GM19463 (cell line): ENCODE measurements at regions not wholly inside any gene's neighbourhood (a gene's known extent, or its start where the extent isn't known, plus 50 kb on each side); places are given as distances from the start of the nearest gene placed in this dataset.

Experiments used
- ATAC-seq: cut with Tn5 transposase; IDR thresholded peaks from one replicate; pipeline ENCODE4 v1.9.1; 2021; ENCODE audit warnings: mild to moderate bottlenecking, moderate library complexity; ENCODE audit not compliant: unreplicated experiment

- no peak for ATAC-seq
These were observed 386.2 kb downstream of the TMEM114 start for GRCh38 chr16:8204096-8204495.

GRCh38 chr16:8203101-8203500, 387.2 kb downstream of the TMEM114 start:
- no peak for ATAC-seq

- ATAC-seq = no peak
These were observed 389.5 kb downstream of the TMEM114 start for GRCh38 chr16:8200839-8201238.

- ATAC-seq = no peak
These were observed 390.9 kb downstream of the TMEM114 start for GRCh38 chr16:8199390-8199789.

GRCh38 chr16:8194794-8195193, 395.5 kb downstream of the TMEM114 start:
- no peak for ATAC-seq

- ATAC-seq = no peak
These were observed 401.5 kb downstream of the TMEM114 start for GRCh38 chr16:8188841-8189240.

- no peak for ATAC-seq
These were observed 402.4 kb downstream of the TMEM114 start for GRCh38 chr16:8187782-8188372.

- ATAC-seq = no peak
These were observed 405.5 kb downstream of the TMEM114 start for GRCh38 chr16:8184854-8185253.

GRCh38 chr16:8183176-8184099, 406.9 kb downstream of the TMEM114 start:
- no peak for ATAC-seq

GRCh38 chr16:8182761-8183160, 407.6 kb downstream of the TMEM114 start:
- ATAC-seq = no peak

- no peak for ATAC-seq
These were observed 410.7 kb downstream of the TMEM114 start for GRCh38 chr16:8179615-8180014.

- ATAC-seq = no peak
These were observed 412.0 kb downstream of the TMEM114 start for GRCh38 chr16:8178271-8178670.

GRCh38 chr16:8175411-8175810, 414.9 kb downstream of the TMEM114 start:
- ATAC-seq = no peak

- no peak for ATAC-seq
These were observed 417.1 kb downstream of the TMEM114 start for GRCh38 chr16:8173111-8173644.

- ATAC-seq = no peak
These were observed 417.8 kb downstream of the TMEM114 start for GRCh38 chr16:8172551-8172950.

GRCh38 chr16:8168016-8168415, 422.3 kb downstream of the TMEM114 start:
- no peak for ATAC-seq

GRCh38 chr16:8167436-8167835, 422.9 kb downstream of the TMEM114 start:
- ATAC-seq = no peak

- no peak for ATAC-seq
These were observed 432.3 kb downstream of the TMEM114 start for GRCh38 chr16:8158051-8158450.

GRCh38 chr16:8155275-8155674, 435.0 kb downstream of the TMEM114 start:
- ATAC-seq = no peak

- no peak for ATAC-seq
These were observed 443.9 kb downstream of the TMEM114 start for GRCh38 chr16:8146256-8147012.

- ATAC-seq = no peak
These were observed 451.6 kb downstream of the TMEM114 start for GRCh38 chr16:8138666-8139065.
